Adrenal gland (tissue), 9 donors: ENCODE measurements at regions not wholly inside any gene's neighbourhood (a gene's known extent, or its start where the extent isn't known, plus 50 kb on each side); places are given as distances from the start of the nearest gene placed in this dataset.

Experiments
- DNase-seq, 7 donors: peaks; one replicate each; pipeline ENCODE4 v3.0.0-alpha.2; 2019 to 2020
- H3K27ac ChIP-seq, 5 donors: fragments of 200-600 bp; sonication (generic) in 4 of 5; 1 replicate in 3 of 5; 2 replicates in 2 of 5; pipeline versions ENCODE4 v1.5.1 to v1.8.0; 2016 to 2020; ENCODE audit warnings: mild to moderate bottlenecking in 1 of 5
- H3K27me3 ChIP-seq: fragments of 200-600 bp; 2 replicates; pipeline ENCODE4 v1.8.0; 2021
- H3K36me3 ChIP-seq, 2 donors: fragments of 200-600 bp; replicated peaks in 1 of 2; 1 replicate in 1 of 2; 2 replicates in 1 of 2; pipeline versions ENCODE4 v1.5.1 to v1.8.0; 2018 to 2022
- H3K4me1 ChIP-seq, 2 donors: fragments of 200-600 bp; replicated peaks in 1 of 2; 1 replicate in 1 of 2; 2 replicates in 1 of 2; pipeline versions ENCODE4 v1.5.1 to v1.8.0; 2018 to 2021
- H3K4me3 ChIP-seq, 4 donors: fragments of 200-600 bp; sonication (generic) in 3 of 4; one replicate each; pipeline ENCODE4 v1.5.1; 2016 to 2018
- H3K9me3 ChIP-seq, 3 donors: fragments of 200-600 bp; sonication (generic) in 1 of 3; replicated peaks in 1 of 3; 1 replicate in 2 of 3; 2 replicates in 1 of 3; pipeline versions ENCODE4 v1.5.1 to v1.8.0; 2016 to 2021
- POLR2A ChIP-seq, 2 donors: fragments of 450-650 bp; IDR thresholded peaks; one replicate each; pipeline ENCODE4 v1.6.1; 2017; ENCODE audit warnings: antibody characterized with exemption in 2 of 2, mild to moderate bottlenecking in 2 of 2, moderate library complexity in 1 of 2
- WGBS, 4 donors: extraction: QIAGEN DNeasy Blood & Tissue Kit in 2 of 4; methylation state at CpG; one replicate each; pipeline versions ENCODE4 v1.1.5 to v1.1.7; 2013 to 2017; 5-methylcytosine and 5-hydroxymethylcytosine counted together
- intact Hi-C, 2 donors: fragments of 100-400 bp; cut with DNase I; formaldehyde crosslinking; loops; one replicate each; pipeline versions ENCODE4 v1.14.1 to v1.15.0; 2022 to 2023
- TF ChIP-seq, protein P1 (sequence below), 6 experiments: fragments of 450-650 bp in 4 of 6; fragments of 200-600 bp in 2 of 6; sonication (generic) in 1 of 6; IDR thresholded peaks; 1 replicate in 5 of 6; 2 replicates in 1 of 6; pipeline versions ENCODE4 v1.5.1 to v1.8.0; 2016 to 2021; ENCODE audit warnings: antibody characterized with exemption in 6 of 6, mild to moderate bottlenecking in 2 of 6, moderate library complexity in 1 of 6
- donor health status: healthy with polysubstance abuse.
- donor health status: Bipolar disorder and iron deficiency.
- donor health status: DM: yes; HTN: yes; CAD: no.
- donor health status: DM: no; HTN: no; CAD: no.
- donor health status: DM: no; HTN: no; CAD: no.

DNA sequence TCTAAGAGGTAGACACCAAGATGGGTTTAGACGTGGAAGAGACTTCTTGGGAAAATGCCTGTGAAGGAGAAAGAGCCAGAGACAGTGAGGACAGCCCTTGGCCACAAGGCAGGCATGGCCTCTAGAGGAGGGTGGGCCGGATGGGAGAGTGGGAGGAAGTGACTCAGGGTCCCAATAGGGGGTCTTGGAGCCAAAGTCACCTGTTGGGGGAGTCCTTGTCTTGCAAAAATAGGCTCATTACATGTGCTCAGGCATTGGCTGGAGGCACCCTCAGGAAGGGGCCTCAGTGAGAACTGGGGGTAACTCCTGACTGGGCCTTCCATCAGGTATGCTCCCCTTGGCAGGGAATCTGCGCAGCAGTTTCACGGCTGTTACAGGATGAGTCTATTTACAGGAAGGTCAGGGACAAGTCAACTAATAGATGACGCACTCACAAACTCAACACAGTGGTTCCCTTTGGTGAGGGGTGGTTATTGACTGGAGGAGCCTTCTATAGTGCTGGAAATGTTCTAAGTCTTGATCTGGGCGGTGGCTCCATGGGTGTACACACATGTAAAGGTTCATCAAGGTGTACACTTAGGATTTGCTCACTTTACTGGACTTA, 259.6 kb downstream of the XXYLT1 start:
- no peaks in the 10 kb centered on the region for H3K27me3 ChIP-seq
- H3K4me1 ChIP-seq, result no peaks in the 10 kb centered on the region
- no peaks in the 10 kb centered on the region for H3K36me3 ChIP-seq
- TF ChIP-seq, protein P1, sequence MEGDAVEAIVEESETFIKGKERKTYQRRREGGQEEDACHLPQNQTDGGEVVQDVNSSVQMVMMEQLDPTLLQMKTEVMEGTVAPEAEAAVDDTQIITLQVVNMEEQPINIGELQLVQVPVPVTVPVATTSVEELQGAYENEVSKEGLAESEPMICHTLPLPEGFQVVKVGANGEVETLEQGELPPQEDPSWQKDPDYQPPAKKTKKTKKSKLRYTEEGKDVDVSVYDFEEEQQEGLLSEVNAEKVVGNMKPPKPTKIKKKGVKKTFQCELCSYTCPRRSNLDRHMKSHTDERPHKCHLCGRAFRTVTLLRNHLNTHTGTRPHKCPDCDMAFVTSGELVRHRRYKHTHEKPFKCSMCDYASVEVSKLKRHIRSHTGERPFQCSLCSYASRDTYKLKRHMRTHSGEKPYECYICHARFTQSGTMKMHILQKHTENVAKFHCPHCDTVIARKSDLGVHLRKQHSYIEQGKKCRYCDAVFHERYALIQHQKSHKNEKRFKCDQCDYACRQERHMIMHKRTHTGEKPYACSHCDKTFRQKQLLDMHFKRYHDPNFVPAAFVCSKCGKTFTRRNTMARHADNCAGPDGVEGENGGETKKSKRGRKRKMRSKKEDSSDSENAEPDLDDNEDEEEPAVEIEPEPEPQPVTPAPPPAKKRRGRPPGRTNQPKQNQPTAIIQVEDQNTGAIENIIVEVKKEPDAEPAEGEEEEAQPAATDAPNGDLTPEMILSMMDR (IDR thresholded peaks at IDR 0.05), result no peak
- no peak for TF ChIP-seq POLR2A (IDR thresholded peaks at IDR 0.05)
- H3K4me3 ChIP-seq, result no peak overlapping the region
- 78 to 83% (median 80%) methylated on average over 6 of the region's 6 CpGs for WGBS, 4 donors
- intact Hi-C loops, result no loop called here
- H3K9me3 ChIP-seq, result no peaks in the 10 kb centered on the region
- H3K27ac ChIP-seq, result no peak overlapping the region
- DNase-seq, result no peak

DNA sequence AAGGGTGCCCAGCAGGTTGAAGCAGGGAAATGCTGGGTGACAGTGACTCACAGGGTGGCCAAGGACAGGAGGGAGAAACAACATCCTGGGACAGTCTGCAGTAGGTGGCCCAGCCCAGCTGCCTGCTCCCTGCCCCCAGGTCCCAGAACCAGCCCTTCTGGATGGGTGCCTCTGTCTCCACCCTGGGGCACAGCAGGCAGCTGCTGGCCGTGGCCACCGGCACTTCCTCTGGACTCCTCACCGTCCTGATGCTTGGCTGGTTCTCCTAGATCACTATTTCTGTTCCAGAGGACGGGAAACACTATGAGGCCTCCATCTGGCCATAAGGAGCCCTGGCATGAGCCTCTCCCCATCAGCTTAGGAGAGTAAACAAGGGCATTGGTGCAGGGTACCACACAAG, 258.9 kb downstream of the XXYLT1 start:
- intact Hi-C loops, result no loop called here
- TF ChIP-seq POLR2A (IDR thresholded peaks at IDR 0.05), result no peak
- TF ChIP-seq, protein P1 (IDR thresholded peaks at IDR 0.05), result no peak
- Histone ChIP-seq H3K9me3 (no peaks in the 10 kb centered on the region), H3K4me1 (no peaks in the 10 kb centered on the region), H3K27ac (no peak overlapping the region), H3K27me3 (no peaks in the 10 kb centered on the region), H3K36me3 (no peaks in the 10 kb centered on the region), H3K4me3 (no peak overlapping the region)
- DNase-seq, result no peak
- 80 to 89% (median 88%) methylated on average over 3 to 4 of the region's 4 CpGs; no CpG with 5 or more reads in 1 of the 4 donors for WGBS, 4 donors

DNA sequence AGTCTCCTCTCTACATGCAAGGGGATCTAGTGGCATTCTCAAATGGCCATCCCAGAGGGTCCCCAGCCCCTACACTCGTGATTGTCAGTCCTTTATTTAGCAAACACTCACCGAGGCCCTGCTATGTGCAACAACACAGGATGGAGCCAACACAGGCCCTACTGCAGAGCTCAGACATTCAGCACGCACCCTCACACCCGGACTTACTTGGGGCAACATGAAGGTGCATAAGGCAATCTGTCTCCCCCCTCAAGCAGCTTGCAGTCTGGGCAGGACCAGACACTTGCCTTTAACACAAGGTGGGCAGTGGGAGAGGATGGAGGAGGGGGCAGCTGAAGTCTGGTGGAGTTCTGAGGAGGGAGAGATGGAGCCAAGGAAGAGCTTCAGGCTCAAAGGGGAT, 258.4 kb downstream of the XXYLT1 start:
- H3K36me3 ChIP-seq, result no peaks in the 10 kb centered on the region
- TF ChIP-seq, protein P1 (IDR thresholded peaks at IDR 0.05), result no peak
- TF ChIP-seq POLR2A (IDR thresholded peaks at IDR 0.05), result no peak
- no peaks in the 10 kb centered on the region for H3K27me3 ChIP-seq
- no peak overlapping the region for H3K4me3 ChIP-seq
- no peaks in the 10 kb centered on the region for H3K9me3 ChIP-seq
- no peak for DNase-seq
- intact Hi-C loops, result no loop called here
- WGBS, 4 donors, result 85 to 94% (median 88%) methylated on average over 2 to 4 of the region's 4 CpGs
- no peaks in the 10 kb centered on the region for H3K4me1 ChIP-seq
- H3K27ac ChIP-seq, result no peak overlapping the region

DNA sequence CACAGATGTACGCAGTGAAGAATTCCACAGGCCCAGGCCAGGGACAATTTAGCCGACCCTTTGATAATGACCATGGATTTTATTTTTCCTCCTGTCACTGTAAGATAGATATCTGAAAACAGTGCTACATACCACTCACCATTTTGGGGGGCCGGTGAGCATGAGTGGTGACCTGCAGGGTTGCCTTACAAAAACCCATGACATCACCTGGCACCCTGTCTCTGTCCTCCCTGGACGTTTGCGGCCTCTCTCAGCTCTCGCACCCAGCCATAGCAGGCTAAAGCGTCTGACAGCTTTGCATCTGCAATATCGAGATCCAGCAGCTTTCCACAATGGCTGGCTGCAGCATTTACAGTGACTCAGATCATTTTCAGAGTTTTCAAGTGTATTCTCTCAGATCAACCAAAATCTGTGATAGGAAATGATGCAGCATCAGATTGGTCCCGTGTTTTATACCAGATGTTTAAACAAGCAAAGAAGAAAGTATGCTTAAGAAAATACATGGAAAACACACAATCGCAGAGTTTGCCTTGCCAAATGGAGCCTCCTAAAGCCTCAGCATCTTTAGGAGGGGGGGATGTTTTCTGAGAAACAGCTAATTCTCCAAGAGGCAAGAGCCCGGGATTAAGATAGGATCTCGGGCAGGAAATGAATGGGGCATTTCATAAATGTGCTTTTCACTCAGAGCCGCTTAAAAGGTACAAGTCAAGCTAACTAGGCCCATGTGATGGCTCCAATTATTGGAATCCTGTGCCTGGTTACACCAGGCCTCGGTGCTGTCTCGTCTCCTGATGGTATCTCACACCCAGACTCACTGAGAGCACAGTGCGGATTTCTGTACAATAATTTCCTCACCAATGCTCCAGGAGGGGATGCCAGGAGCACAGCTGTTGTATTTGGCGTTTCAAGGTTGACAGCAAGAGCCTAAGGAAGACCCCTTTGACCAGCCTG, 257.3 kb downstream of the XXYLT1 start:
- Histone ChIP-seq H3K4me3 (no peak overlapping the region), H3K27ac (no peak overlapping the region), H3K4me1 (no peaks in the 10 kb centered on the region), H3K9me3 (no peaks in the 10 kb centered on the region), H3K36me3 (no peaks in the 10 kb centered on the region), H3K27me3 (no peaks in the 10 kb centered on the region)
- no peak for DNase-seq
- intact Hi-C loops, result no loop called here
- TF ChIP-seq POLR2A (IDR thresholded peaks at IDR 0.05), result no peak
- TF ChIP-seq, protein P1 (IDR thresholded peaks at IDR 0.05), result no peak
- 74 to 82% (median 81%) methylated on average over 17 of the region's 17 CpGs for WGBS, 4 donors
